GM20000 (cell line): ENCODE measurements at regions not wholly inside any gene's neighbourhood (a gene's known extent, or its start where the extent isn't known, plus 50 kb on each side); places are given as distances from the start of the nearest gene placed in this dataset.
"Not testable (repeated sequence)": the region's sequence is repeated elsewhere in the genome, so short reads cannot be mapped to it uniquely, and the experiment has no call there.

Experiments
- DNase-seq: peaks from one replicate; pipeline ENCODE4 v3.0.0; 2012; ENCODE audit warnings: low spot score
- TF ChIP-seq, protein P1 (sequence below): IDR thresholded peaks from 2 replicates; pipeline ENCODE4 v1.5.1; 2012; ENCODE audit warnings: mild to moderate bottlenecking, control low read depth; ENCODE audit errors: extremely low read depth, missing control alignments

- TF ChIP-seq, protein P1, sequence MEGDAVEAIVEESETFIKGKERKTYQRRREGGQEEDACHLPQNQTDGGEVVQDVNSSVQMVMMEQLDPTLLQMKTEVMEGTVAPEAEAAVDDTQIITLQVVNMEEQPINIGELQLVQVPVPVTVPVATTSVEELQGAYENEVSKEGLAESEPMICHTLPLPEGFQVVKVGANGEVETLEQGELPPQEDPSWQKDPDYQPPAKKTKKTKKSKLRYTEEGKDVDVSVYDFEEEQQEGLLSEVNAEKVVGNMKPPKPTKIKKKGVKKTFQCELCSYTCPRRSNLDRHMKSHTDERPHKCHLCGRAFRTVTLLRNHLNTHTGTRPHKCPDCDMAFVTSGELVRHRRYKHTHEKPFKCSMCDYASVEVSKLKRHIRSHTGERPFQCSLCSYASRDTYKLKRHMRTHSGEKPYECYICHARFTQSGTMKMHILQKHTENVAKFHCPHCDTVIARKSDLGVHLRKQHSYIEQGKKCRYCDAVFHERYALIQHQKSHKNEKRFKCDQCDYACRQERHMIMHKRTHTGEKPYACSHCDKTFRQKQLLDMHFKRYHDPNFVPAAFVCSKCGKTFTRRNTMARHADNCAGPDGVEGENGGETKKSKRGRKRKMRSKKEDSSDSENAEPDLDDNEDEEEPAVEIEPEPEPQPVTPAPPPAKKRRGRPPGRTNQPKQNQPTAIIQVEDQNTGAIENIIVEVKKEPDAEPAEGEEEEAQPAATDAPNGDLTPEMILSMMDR, result no peak
- DNase-seq, result no peak
Measured at GRCh38 chr4:26235500-26235899, 85.3 kb upstream of the RBPJ start.

- TF ChIP-seq, protein P1, result no peak
- DNase-seq, result no peak
Measured at GRCh38 chr4:26237916-26238315, 82.9 kb upstream of the RBPJ start.

- no peak for DNase-seq
- TF ChIP-seq, protein P1, result no peak
Measured at GRCh38 chr4:26238426-26238777, 82.4 kb upstream of the RBPJ start.

DNA sequence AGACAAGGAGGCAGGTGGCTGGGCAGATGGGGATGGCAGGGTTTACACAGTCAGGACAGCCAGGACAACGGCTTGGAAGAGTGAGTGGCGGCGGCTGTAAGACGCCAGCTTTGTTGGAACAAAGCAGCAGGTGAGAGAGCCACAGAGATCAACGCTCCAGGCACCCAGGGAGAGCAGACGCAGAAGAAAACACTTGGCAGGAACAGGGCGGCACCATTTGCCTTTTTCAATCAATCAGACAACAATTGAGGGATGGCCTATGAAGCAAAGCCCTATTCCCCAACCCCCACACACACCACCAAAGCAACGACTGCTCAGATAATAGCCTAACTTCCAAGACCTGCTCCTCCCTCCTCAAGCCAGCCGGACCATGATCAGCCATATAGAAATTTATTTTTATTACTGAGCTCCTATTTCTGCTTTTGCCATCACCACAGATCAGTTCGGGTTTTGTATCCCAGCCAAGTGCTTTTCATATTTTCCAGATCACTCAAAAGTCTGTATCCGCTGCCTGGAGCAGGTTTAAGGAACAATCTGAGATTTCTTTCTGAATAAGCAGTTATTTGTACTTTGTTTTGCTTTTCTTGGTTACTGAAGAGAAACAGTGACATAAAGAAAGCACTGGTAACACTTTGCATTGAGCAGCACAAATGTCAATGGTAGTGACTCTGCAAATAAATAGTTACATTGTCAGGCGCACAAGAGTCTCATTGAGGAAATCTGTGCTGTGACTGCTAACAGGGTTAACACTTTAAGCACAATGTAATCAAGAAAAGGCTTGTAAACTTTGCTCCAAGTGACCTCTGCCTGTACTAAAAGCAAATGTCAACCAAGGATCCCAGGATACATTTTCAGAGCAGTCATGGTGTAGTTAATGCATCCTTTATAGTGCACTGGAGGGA, 81.8 kb upstream of the RBPJ start:
- TF ChIP-seq, protein P1, result no peak
- DNase-seq, result no peak

GRCh38 chr4:26239801-26240200, 81.0 kb upstream of the RBPJ start:
- DNase-seq, result no peak
- TF ChIP-seq, protein P1, result no peak

DNA sequence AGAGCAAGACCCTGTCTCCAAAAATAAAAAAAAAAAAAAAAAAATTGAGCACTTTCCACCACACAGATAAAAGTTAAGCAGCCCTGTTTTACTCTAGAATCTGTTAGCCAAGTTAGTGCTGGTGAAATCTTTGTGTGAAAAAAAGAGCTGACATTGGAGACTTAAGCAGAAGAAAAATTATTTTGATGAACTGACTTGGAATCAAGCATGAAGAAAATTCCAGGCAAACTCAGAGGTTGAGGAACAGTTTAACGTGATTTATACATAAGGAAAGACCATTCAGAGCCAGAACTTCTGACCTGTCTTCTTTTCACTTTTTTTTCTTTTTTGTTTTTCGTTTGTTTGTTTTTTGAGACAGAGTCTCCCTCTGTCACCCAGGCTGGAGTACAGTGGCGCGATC, 79.6 kb upstream of the RBPJ start:
- no peak for DNase-seq
- TF ChIP-seq, protein P1, result no peak

- TF ChIP-seq, protein P1, result no peak
- DNase-seq, result no peak
Measured at GRCh38 chr4:26242451-26242850, 78.4 kb upstream of the RBPJ start.

- DNase-seq, result not testable (repeated sequence)
Measured at GRCh38 chr4:26244138-26244537, 76.7 kb upstream of the RBPJ start.
